ENCODE measurements at regions not wholly inside any gene's neighbourhood (a gene's known extent, or its start where the extent isn't known, plus 50 kb on each side); places are given as distances from the start of the nearest gene placed in this dataset.
"Not testable (repeated sequence)": the region's sequence is repeated elsewhere in the genome, so short reads cannot be mapped to it uniquely, and the experiment has no call there.

GRCh38 chr14:40629551-40630137 is 977.0 kb upstream of the LRFN5 start:
- not testable (repeated sequence) for TF ChIP-seq CTCF, POLR2A (IDR thresholded peaks at IDR 0.05)
